BE2C (cell line): ENCODE measurements at regions not wholly inside any gene's neighbourhood (a gene's known extent, or its start where the extent isn't known, plus 50 kb on each side); places are given as distances from the start of the nearest gene placed in this dataset.

ENCODE experiments used
- DNase-seq: peaks from one replicate; pipeline ENCODE4 v3.0.0-alpha.2; 2020
- H3K27me3 ChIP-seq: fragments of 250-450 bp; sonication (Bioruptor Pico); 2 replicates; pipeline ENCODE4 v1.5.1; 2020; ENCODE audit warnings: mild to moderate bottlenecking
- H3K36me3 ChIP-seq: fragments of 250-450 bp; sonication (Bioruptor Pico); 2 replicates; pipeline ENCODE4 v1.5.1; 2020; ENCODE audit warnings: mild to moderate bottlenecking
- H3K4me1 ChIP-seq: fragments of 250-450 bp; sonication (Bioruptor Pico); 2 replicates; pipeline ENCODE4 v1.5.1; 2020
- H3K4me3 ChIP-seq: 2 replicates; pipeline ENCODE4 v1.5.1; 2011; ENCODE audit warnings: low read depth, low read length
- H3K9me3 ChIP-seq: fragments of 250-450 bp; sonication (Bioruptor Pico); 2 replicates; pipeline ENCODE4 v1.5.1; 2020
- CTCF ChIP-seq: IDR thresholded peaks from 2 replicates; pipeline ENCODE4 v1.5.1; 2012; ENCODE audit warnings: mild to moderate bottlenecking, low read depth, low read length

DNA sequence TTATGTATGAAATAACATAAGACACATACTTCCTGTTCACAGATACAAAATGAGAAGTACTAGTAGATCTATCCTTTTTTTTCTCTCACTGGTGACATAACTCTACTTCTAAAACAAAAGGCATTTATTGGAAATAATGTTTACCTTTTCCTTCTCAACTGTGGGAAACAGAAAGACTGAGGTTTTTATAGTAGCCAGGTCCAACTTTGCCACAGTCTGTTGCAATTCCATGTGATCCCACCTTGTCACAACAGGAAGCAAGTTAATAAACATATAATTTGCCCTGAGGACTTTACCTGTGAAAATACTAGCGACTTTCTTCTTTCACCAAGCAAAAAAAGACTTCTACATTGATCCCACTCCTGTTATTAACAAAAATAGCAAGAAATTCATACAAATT lies 475.8 kb downstream of the PDGFC start:
- no peaks in the 10 kb centered on the region for H3K9me3 ChIP-seq
- no peak for DNase-seq
- H3K36me3 ChIP-seq: no peaks in the 10 kb centered on the region
- no peaks in the 10 kb centered on the region for H3K27me3 ChIP-seq
- no peaks in the 10 kb centered on the region for H3K4me1 ChIP-seq
- TF ChIP-seq CTCF: no peak
- no peak overlapping the region for H3K4me3 ChIP-seq

DNA sequence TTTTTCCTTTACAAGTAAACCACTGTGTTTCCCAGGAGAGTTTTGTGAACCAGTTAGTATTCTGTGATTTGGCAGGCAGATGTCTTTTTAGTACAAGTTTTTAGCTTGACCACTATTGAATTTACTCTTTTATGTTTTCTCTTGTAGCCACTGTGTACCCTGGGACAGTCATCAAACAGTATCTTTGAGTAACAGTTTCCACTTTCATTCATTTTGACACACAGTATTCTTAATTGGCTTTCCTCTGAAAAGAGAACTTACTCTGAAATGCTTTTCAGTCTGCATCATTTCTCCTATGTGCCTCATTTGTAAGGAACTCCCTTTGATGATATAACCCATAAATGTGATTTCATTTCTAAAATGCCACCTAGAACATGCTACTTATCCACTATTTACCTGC lies 476.5 kb downstream of the PDGFC start:
- no peak for TF ChIP-seq CTCF
- Histone ChIP-seq H3K27me3 (no peaks in the 10 kb centered on the region), H3K36me3 (no peaks in the 10 kb centered on the region), H3K9me3 (no peaks in the 10 kb centered on the region), H3K4me1 (no peaks in the 10 kb centered on the region), H3K4me3 (no peak overlapping the region)
- DNase-seq: no peak

GRCh38 chr4:156493858-156494257 lies 477.7 kb downstream of the PDGFC start:
- H3K4me1 ChIP-seq: no peaks in the 10 kb centered on the region
- no peaks in the 10 kb centered on the region for H3K27me3 ChIP-seq
- TF ChIP-seq CTCF: no peak
- no peaks in the 10 kb centered on the region for H3K36me3 ChIP-seq
- no peaks in the 10 kb centered on the region for H3K9me3 ChIP-seq
- no peak overlapping the region for H3K4me3 ChIP-seq
- no peak for DNase-seq

DNA sequence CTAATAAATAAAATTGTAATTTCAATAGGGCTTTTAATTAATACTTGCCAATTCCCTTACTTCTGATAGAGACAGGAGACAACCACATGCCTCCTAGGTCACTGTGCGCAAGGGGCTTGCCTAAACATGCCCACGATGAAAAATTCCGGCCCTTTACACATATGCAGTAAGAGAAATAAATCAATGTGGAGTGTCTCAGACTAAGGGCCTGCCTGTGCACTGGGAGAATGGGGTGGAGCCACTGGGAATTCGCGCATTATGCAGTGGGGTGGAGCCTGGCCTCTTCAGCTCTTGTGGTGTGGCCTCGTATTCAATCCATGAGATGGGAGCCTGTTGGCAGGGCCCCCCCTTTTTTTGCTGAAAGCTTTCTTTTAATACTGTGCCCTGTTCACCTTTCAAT lies 484.5 kb downstream of the PDGFC start:
- Histone ChIP-seq H3K9me3 (no peaks in the 10 kb centered on the region), H3K4me1 (no peaks in the 10 kb centered on the region), H3K4me3 (no peak overlapping the region), H3K36me3 (no peaks in the 10 kb centered on the region), H3K27me3 (no peaks in the 10 kb centered on the region)
- TF ChIP-seq CTCF: no peak
- DNase-seq: no peak

GRCh38 chr4:156481845-156482244 lies 489.8 kb downstream of the PDGFC start:
- TF ChIP-seq CTCF: no peak
- Histone ChIP-seq H3K27me3 (no peaks in the 10 kb centered on the region), H3K9me3 (no peaks in the 10 kb centered on the region), H3K36me3 (no peaks in the 10 kb centered on the region), H3K4me3 (no peak overlapping the region), H3K4me1 (no peaks in the 10 kb centered on the region)
- DNase-seq: no peak

DNA sequence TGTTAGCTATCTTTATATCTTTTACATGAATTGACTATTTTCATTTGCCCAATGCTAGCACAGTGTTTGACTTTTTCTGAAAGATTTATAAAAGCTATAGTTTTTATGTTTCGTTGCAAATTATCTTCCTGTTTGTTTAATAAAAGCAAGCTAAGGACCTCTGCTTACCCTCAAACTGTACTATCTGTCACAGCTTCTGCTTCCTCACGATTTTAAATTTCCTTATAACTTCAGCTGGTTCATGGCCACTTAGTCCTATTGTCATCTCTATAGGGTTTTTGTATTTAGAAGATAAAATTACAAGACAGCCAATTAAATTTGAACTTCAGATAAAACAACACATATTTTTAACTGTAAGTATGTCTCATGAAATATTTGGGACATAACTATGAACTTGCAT lies 494.0 kb downstream of the PDGFC start:
- Histone ChIP-seq H3K27me3 (no peaks in the 10 kb centered on the region), H3K4me1 (no peaks in the 10 kb centered on the region), H3K4me3 (no peak overlapping the region), H3K9me3 (no peaks in the 10 kb centered on the region), H3K36me3 (no peaks in the 10 kb centered on the region)
- TF ChIP-seq CTCF: no peak
- no peak for DNase-seq
